Activated T-helper 2 cell treated with anti-CD3 and anti-CD28 coated beads, Interferon-gamma antibody, Interleukin-2, Interleukin-4, amounts not matched to agents 10 μg/mL and 5 μg/mL and 100 μg/mL, durations not matched to agents 14 hours and 24 hours and 36 hours (primary cell): ENCODE measurements at regions not wholly inside any gene's neighbourhood (a gene's known extent, or its start where the extent isn't known, plus 50 kb on each side); places are given as distances from the start of the nearest gene placed in this dataset.

Experiments
- DNase-seq: peaks from one replicate; pipeline ENCODE4 v3.0.0; 2021; ENCODE audit warnings: low spot score
- H3K27ac Mint-ChIP-seq: one replicate; pipeline ENCODE4 v1.8.0; 2021; ENCODE audit warnings: mixed read lengths
- H3K27me3 Mint-ChIP-seq: one replicate; pipeline ENCODE4 v1.8.0; 2021; ENCODE audit warnings: low read depth, mixed read lengths
- H3K36me3 Mint-ChIP-seq: one replicate; pipeline ENCODE4 v1.8.0; 2021; ENCODE audit warnings: low read depth, mixed read lengths
- H3K4me1 Mint-ChIP-seq: one replicate; pipeline ENCODE4 v1.8.0; 2021; ENCODE audit warnings: low read depth, mixed read lengths
- H3K4me3 Mint-ChIP-seq: one replicate; pipeline ENCODE4 v1.8.0; 2021; ENCODE audit warnings: low read depth, mild to moderate bottlenecking, moderate library complexity, mixed read lengths
- H3K9me3 Mint-ChIP-seq: one replicate; pipeline ENCODE4 v1.8.0; 2021; ENCODE audit warnings: mixed read lengths
- intact Hi-C: fragments of 100-400 bp; cut with micrococcal nuclease; formaldehyde crosslinking; loops from one replicate; pipeline ENCODE4 v1.15.1; 2023

DNA sequence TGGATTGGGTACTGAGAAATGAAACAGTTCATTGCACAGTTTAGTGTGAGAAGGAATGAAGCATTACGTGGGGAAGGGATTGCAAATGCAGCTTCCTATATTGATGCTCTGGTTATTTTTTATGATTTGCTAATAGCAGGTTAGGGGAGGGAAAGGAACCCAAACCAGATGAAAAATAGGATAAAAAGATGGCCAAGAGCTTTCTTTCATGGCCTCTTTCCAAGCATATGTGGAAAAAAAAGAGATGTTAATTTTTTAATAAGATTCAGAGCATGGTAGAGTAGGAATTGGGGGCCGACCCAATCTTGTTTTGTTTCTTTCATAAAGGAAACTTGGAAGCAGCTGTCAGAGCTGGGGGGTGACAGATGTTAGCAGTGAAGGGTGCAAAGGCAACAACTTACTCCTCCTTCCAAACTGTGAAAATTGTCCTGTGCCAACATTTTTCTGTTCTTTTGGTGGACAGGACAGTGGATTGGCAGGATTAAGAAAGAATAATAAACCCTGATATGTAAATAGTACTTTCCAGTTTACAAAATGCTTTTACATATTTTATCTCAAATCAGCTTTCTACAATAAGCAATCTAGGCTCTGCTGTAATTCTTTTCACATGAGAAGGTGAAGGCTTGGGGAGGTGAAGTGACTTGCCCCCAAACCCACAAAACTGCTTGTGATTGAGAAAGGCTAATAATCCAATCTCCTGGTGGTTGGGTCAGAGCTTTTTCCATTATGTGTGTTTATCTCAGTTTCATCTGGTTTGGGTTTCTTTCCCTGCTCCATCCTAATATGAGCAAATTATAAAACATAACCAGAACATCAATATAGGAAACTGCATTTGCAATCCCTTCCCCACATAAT is 270.1 kb downstream of the ETAA1 start:
- Mint-ChIP-seq H3K4me1 (no peaks in the 10 kb centered on the region), H3K36me3 (no peaks in the 10 kb centered on the region), H3K27me3 (no peaks in the 10 kb centered on the region), H3K4me3 (no peak overlapping the region), H3K9me3 (no peaks in the 10 kb centered on the region), H3K27ac (no peak overlapping the region)
- intact Hi-C loops: no loop called here
- DNase-seq: no peak

GRCh38 chr2:67668538-67668937 is 271.4 kb downstream of the ETAA1 start:
- H3K9me3 Mint-ChIP-seq: no peaks in the 10 kb centered on the region
- H3K4me1 Mint-ChIP-seq: no peaks in the 10 kb centered on the region
- no peaks in the 10 kb centered on the region for H3K27me3 Mint-ChIP-seq
- DNase-seq: no peak
- intact Hi-C loops: no loop called here
- no peaks in the 10 kb centered on the region for H3K36me3 Mint-ChIP-seq
- no peak overlapping the region for H3K4me3 Mint-ChIP-seq
- H3K27ac Mint-ChIP-seq: no peak overlapping the region

DNA sequence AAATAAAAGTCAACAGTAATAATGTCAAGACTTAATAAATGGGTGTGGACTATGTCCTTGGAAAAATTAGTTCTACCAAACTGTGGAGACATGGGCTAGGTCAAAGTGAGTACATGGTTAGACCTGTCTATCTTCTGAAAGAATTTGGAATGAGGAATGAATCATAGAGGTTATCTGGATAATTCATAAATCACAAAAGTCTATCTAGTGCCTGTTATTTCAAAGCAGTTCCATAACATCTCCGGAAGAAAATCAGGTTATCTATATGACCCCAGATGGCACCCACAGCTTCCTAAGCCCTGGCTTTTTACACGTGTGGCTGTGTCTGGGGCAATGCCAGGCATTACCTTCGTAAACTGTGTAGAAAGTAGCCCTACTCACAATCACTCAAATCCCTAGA is 272.0 kb downstream of the ETAA1 start:
- Mint-ChIP-seq H3K27ac (no peak overlapping the region), H3K27me3 (no peaks in the 10 kb centered on the region), H3K9me3 (no peaks in the 10 kb centered on the region), H3K36me3 (no peaks in the 10 kb centered on the region), H3K4me1 (no peaks in the 10 kb centered on the region), H3K4me3 (no peak overlapping the region)
- DNase-seq: no peak
- intact Hi-C loops: no loop called here

DNA sequence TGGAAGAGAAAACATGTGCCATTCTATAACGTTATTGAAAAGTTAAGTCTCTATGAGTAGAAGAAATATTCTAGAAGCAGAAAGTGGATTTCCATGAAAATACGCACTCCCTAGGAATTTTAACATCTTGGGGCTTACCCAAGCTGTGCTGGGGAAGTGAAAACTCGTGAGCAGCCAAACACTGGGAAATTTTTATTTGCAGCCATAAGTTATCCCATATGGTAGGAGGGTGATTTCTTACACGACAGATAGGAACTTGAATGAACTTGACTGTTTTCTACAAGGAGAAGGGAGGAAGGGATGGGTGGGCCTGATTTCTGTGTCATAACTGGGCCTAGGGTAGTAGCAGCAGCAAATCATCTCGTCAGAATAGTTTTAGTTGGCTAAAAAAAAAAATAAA is 272.6 kb downstream of the ETAA1 start:
- DNase-seq: no peak
- no peaks in the 10 kb centered on the region for H3K9me3 Mint-ChIP-seq
- intact Hi-C loops: no loop called here
- no peak overlapping the region for H3K4me3 Mint-ChIP-seq
- H3K36me3 Mint-ChIP-seq: no peaks in the 10 kb centered on the region
- H3K4me1 Mint-ChIP-seq: no peaks in the 10 kb centered on the region
- H3K27ac Mint-ChIP-seq: no peak overlapping the region
- H3K27me3 Mint-ChIP-seq: no peaks in the 10 kb centered on the region

- Mint-ChIP-seq H3K9me3 (no peaks in the 10 kb centered on the region), H3K4me3 (no peak overlapping the region), H3K36me3 (no peaks in the 10 kb centered on the region), H3K27ac (no peak overlapping the region), H3K4me1 (no peaks in the 10 kb centered on the region), H3K27me3 (no peaks in the 10 kb centered on the region)
- intact Hi-C loops: no loop called here
- no peak for DNase-seq
Observed at GRCh38 chr2:67670747-67671183, 273.6 kb downstream of the ETAA1 start.

DNA sequence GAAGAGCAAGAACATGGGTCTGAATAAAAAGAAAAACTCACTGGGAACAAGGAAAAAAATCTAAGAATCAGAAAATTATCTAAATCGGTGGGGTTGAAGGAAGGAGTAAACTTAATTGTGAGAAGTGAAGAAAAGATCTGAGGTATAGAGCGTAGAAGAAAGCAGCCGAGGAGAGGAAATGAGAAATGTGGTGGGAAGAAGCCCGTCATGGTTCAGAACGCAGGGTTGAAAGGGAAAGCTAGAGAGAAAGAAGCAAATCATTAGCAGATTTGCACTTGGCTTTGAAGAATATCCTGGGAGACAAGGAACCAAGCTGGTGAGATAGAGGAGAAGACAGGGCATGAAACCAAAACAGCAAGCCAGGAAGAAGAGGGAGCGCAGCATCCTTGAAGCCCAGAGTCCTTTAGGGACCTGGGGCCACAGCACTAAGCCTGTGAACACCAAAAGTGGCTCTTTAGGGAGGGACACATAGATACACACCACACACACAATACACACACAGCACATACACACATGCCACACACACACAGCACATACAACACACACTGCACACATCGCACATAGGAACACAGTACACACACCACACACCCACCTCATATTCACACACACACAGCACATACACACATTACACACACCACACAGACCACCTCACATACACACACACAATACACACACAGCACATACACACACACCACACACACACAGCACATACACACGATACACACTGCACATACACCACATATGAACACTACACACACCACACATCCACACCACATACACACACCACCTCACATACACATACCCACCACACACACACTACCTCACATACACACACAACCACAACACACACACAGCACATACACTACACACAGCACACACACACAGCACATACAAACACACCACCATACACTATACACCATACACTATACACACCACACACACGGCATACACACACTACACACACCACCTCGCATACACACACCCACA is 274.6 kb downstream of the ETAA1 start:
- no peaks in the 10 kb centered on the region for H3K4me1 Mint-ChIP-seq
- no peaks in the 10 kb centered on the region for H3K9me3 Mint-ChIP-seq
- no peak for DNase-seq
- H3K27me3 Mint-ChIP-seq: no peaks in the 10 kb centered on the region
- no peak overlapping the region for H3K27ac Mint-ChIP-seq
- intact Hi-C loops: no loop called here
- no peaks in the 10 kb centered on the region for H3K36me3 Mint-ChIP-seq
- H3K4me3 Mint-ChIP-seq: no peak overlapping the region

DNA sequence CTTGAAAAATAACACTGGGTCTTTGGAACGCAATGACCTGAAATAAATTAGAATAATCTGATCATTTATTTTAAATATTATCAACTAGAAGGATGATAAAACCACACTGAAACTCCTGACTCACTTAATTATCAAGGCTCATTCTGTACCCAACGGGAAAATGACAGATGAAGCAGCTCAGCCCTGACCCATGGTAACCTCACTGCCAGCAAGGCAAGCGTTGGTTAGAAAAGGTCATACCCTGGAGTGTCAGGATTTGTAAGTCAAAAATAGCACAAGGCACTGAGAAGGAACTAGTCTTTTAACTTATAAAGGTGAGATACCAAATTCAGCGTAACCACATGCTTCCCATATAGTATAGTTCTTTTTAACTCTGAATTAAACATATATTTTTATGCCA is 277.5 kb downstream of the ETAA1 start:
- Mint-ChIP-seq H3K27me3 (no peaks in the 10 kb centered on the region), H3K4me3 (no peak overlapping the region), H3K27ac (no peak overlapping the region), H3K4me1 (no peaks in the 10 kb centered on the region), H3K36me3 (no peaks in the 10 kb centered on the region), H3K9me3 (no peaks in the 10 kb centered on the region)
- no peak for DNase-seq
- intact Hi-C loops: no loop called here

DNA sequence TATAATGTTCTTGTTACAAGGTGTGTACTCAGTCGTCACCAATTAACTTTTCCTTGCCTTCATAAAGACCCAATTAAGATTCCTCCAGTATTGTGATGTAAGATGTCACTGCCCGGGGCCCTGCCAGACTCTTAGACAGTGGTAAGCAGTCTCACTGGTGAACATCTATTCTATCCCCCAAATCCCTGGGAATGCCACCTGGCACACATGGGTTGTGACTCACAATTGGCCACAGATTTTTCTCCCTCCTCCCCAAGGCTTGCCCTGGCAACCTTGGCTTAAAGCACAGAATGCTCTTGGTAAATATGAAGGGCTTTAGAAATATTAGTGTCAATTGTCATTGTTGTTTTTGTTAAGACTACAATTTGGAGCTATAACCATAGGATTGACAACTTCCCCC is 287.9 kb downstream of the ETAA1 start:
- Mint-ChIP-seq H3K9me3 (no peaks in the 10 kb centered on the region), H3K27ac (no peak overlapping the region), H3K27me3 (no peaks in the 10 kb centered on the region), H3K4me3 (no peak overlapping the region), H3K36me3 (no peaks in the 10 kb centered on the region), H3K4me1 (no peaks in the 10 kb centered on the region)
- no peak for DNase-seq
- intact Hi-C loops: no loop called here

DNA sequence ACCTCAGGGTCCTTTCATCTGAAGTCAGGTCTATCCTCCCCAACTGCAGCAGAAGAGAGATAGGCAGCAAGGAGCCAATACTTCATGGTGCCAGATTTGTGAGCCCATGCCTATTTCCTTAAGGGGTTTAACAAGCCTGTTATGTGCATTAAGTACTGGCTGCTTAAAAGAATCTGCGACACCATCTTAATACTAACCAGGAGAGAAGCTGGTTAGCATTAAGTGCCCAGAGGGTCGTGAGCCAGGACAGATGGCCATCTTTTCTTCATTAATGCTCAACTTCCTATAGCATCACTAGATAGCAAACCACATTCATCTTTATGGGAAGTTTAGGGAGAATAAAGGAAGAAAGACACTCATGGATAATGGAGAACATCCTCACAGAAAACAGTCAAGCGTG is 289.1 kb downstream of the ETAA1 start:
- H3K4me3 Mint-ChIP-seq: no peak overlapping the region

GRCh38 chr2:67689186-67689585 is 292.1 kb downstream of the ETAA1 start:
- no peaks in the 10 kb centered on the region for H3K9me3 Mint-ChIP-seq
- H3K36me3 Mint-ChIP-seq: no peaks in the 10 kb centered on the region
- no peak overlapping the region for H3K27ac Mint-ChIP-seq
- H3K4me3 Mint-ChIP-seq: no peak overlapping the region
- intact Hi-C loops: no loop called here
- no peaks in the 10 kb centered on the region for H3K4me1 Mint-ChIP-seq
- no peaks in the 10 kb centered on the region for H3K27me3 Mint-ChIP-seq
- DNase-seq: no peak

More for the DNA sequence above, 289.1 kb downstream of the ETAA1 start:
- Mint-ChIP-seq H3K9me3 (no peaks in the 10 kb centered on the region), H3K36me3 (no peaks in the 10 kb centered on the region), H3K4me1 (no peaks in the 10 kb centered on the region), H3K27me3 (no peaks in the 10 kb centered on the region), H3K27ac (no peak overlapping the region)
- intact Hi-C loops: no loop called here
- no peak for DNase-seq

- Mint-ChIP-seq H3K9me3 (no peaks in the 10 kb centered on the region), H3K4me3 (no peak overlapping the region), H3K4me1 (no peaks in the 10 kb centered on the region), H3K27me3 (no peaks in the 10 kb centered on the region), H3K27ac (no peak overlapping the region), H3K36me3 (no peaks in the 10 kb centered on the region)
- intact Hi-C loops: no loop called here
- no peak for DNase-seq
Observed at GRCh38 chr2:67689651-67690050, 292.5 kb downstream of the ETAA1 start.

DNA sequence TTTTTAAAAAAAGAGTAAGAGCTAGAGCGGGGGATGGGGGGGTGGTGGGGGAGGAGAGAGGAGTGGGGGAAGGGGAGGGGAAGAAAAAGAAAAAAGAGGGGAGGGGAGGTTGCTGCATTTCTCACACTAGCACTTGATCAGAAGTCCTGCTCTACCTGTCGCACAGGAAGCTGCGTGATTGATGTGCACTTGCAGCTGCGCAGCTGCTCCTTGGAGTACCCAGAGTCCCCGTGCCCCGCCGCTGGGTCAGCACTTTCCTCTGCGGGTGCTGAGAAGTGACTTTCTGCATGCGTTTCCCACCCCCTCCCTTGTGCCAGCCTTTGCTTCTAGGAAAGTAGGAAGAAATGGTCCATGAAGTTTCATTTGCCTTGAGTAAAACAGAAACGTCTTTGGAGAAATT is 297.3 kb downstream of the ETAA1 start:
- intact Hi-C loops: no loop called here
- Mint-ChIP-seq H3K9me3 (no peaks in the 10 kb centered on the region), H3K4me3 (no peak overlapping the region), H3K36me3 (no peaks in the 10 kb centered on the region), H3K27ac (no peak overlapping the region), H3K27me3 (no peaks in the 10 kb centered on the region), H3K4me1 (no peaks in the 10 kb centered on the region)
- no peak for DNase-seq

GRCh38 chr2:67701011-67701410 is 303.9 kb downstream of the ETAA1 start:
- Mint-ChIP-seq H3K27me3 (no peaks in the 10 kb centered on the region), H3K36me3 (no peaks in the 10 kb centered on the region), H3K4me3 (no peak overlapping the region), H3K4me1 (no peaks in the 10 kb centered on the region), H3K9me3 (peaks cover 6% of the 10 kb centered on the region), H3K27ac (no peak overlapping the region)
- intact Hi-C loops: no loop called here
- DNase-seq: no peak
